ENCODE measurements at regions not wholly inside any gene's neighbourhood (a gene's known extent, or its start where the extent isn't known, plus 50 kb on each side); places are given as distances from the start of the nearest gene placed in this dataset.
"Not testable (repeated sequence)": the region's sequence is repeated elsewhere in the genome, so short reads cannot be mapped to it uniquely, and the experiment has no call there.

DNA sequence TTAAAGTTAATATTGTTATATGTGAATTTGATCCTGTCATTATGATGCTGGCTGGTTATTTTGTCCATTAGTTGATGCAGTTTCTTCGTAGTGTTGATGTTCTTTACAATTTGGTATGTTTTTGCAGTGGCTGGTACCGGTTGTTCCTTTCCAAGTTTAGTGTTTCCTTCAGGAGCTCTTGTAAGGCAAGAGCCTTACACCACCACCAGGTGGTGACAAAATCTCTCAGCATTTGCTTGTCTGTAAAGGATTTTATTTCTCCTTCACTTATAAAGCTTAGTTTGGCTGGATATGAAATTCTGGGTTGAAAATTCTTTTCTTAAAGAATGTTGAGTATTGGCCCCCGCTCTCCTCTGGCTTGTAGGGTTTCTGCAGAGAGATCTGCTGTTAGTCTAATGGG is 86.4 kb upstream of the UNC13C start:
- not testable (repeated sequence) for H3K4me3 ChIP-seq (ENCODE audit: low read length, poor library complexity, severe bottlenecking); H4K20me1 ChIP-seq (ENCODE audit: insufficient read depth, low read length, poor library complexity, severe bottlenecking); H3K4me2 ChIP-seq (ENCODE audit: low read depth, low read length, poor library complexity, severe bottlenecking); H3K9me2 ChIP-seq (replicated peaks; ENCODE audit: low read depth, low read length); H3K9ac ChIP-seq (ENCODE audit: low read depth, low read length, poor library complexity, severe bottlenecking); H3K27me3 ChIP-seq (ENCODE audit: insufficient read depth, low read length, poor library complexity, severe bottlenecking); H3F3A ChIP-seq (ENCODE audit: low read depth); H3K4me1 ChIP-seq (ENCODE audit: insufficient read depth, low read length, poor library complexity, severe bottlenecking); H3K9me3 ChIP-seq (ENCODE audit: insufficient read depth, low read depth, low read length); H3K36me3 ChIP-seq (ENCODE audit: insufficient read depth, low read length); H3K79me2 ChIP-seq (ENCODE audit: insufficient read depth, low read length); H2AFZ ChIP-seq (ENCODE audit: low read length)
- TF ChIP-seq, protein P1, sequence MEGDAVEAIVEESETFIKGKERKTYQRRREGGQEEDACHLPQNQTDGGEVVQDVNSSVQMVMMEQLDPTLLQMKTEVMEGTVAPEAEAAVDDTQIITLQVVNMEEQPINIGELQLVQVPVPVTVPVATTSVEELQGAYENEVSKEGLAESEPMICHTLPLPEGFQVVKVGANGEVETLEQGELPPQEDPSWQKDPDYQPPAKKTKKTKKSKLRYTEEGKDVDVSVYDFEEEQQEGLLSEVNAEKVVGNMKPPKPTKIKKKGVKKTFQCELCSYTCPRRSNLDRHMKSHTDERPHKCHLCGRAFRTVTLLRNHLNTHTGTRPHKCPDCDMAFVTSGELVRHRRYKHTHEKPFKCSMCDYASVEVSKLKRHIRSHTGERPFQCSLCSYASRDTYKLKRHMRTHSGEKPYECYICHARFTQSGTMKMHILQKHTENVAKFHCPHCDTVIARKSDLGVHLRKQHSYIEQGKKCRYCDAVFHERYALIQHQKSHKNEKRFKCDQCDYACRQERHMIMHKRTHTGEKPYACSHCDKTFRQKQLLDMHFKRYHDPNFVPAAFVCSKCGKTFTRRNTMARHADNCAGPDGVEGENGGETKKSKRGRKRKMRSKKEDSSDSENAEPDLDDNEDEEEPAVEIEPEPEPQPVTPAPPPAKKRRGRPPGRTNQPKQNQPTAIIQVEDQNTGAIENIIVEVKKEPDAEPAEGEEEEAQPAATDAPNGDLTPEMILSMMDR (conservative IDR thresholded peaks at IDR 0.05; ENCODE audit: low read length) = peak; percentile 20; the same call in 1 of the 2 replicates

DNA sequence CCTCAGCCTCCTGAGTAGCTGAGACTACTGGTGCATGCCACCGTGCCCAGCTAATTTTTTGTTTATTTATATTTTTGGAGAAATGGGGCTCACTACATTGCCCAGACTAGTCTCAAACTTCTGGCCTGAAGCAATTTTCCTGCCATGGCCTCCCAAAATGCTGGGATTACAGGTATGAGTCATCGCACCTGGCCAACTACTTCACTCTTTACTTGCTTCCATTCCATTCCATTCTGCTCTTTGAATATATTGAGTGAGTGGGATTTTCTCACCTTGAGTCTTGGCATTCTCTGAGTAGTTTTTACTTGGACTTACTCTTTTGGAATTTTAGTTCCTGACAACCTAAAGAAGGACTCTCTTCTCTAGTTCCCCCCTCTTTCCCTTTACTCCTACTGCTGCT is 93.8 kb upstream of the UNC13C start:
- no peaks in the 10 kb centered on the region for H3K27me3 ChIP-seq (ENCODE audit: insufficient read depth, low read length, poor library complexity, severe bottlenecking)
- H3K9me3 ChIP-seq (ENCODE audit: insufficient read depth, low read depth, low read length) = no peaks in the 10 kb centered on the region
- H3K4me2 ChIP-seq (ENCODE audit: low read depth, low read length, poor library complexity, severe bottlenecking) = no peak overlapping the region
- no peaks in the 10 kb centered on the region for H3K36me3 ChIP-seq (ENCODE audit: insufficient read depth, low read length)
- no peak for TF ChIP-seq EZH2phosphoT487 (IDR thresholded peaks at IDR 0.05; ENCODE audit: borderline replicate concordance)
- TF ChIP-seq, protein P1 (conservative IDR thresholded peaks at IDR 0.05; ENCODE audit: low read length) = no peak
- H2AFZ ChIP-seq (ENCODE audit: low read length) = no peak overlapping the region
- no peaks in the 10 kb centered on the region for H3F3A ChIP-seq (ENCODE audit: low read depth)
- no peak overlapping the region for H3K4me3 ChIP-seq (ENCODE audit: low read length, poor library complexity, severe bottlenecking)
- no peaks in the 10 kb centered on the region for H4K20me1 ChIP-seq (ENCODE audit: insufficient read depth, low read length, poor library complexity, severe bottlenecking)
- no peaks in the 10 kb centered on the region for H3K9me2 ChIP-seq (replicated peaks; ENCODE audit: low read depth, low read length)
- no peaks in the 10 kb centered on the region for H3K79me2 ChIP-seq (ENCODE audit: insufficient read depth, low read length)
- no peak overlapping the region for H3K9ac ChIP-seq (ENCODE audit: low read depth, low read length, poor library complexity, severe bottlenecking)
- no peaks in the 10 kb centered on the region for H3K4me1 ChIP-seq (ENCODE audit: insufficient read depth, low read length, poor library complexity, severe bottlenecking)

DNA sequence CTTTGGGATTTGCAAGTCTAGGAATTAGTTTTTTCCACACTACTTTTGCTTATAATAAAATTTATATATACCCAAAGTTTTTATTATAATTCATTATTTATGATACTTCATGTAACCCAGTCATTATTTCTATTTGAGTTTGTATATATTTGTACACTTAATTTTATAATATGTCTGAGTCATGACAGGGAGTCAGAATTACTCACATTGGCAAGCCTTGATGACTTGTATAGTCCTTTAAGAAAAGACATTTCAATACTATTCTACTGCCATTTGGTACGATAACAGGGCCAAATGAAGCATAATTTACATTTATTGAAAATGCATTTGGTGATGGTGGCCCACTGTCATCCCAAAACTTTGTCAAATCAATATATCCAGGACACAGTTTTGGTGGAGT is 95.9 kb upstream of the UNC13C start:
- H3K9ac ChIP-seq (ENCODE audit: low read depth, low read length, poor library complexity, severe bottlenecking) = no peak overlapping the region
- no peaks in the 10 kb centered on the region for H3K9me3 ChIP-seq (ENCODE audit: insufficient read depth, low read depth, low read length)
- no peak overlapping the region for H3K4me2 ChIP-seq (ENCODE audit: low read depth, low read length, poor library complexity, severe bottlenecking)
- no peak overlapping the region for H3K4me3 ChIP-seq (ENCODE audit: low read length, poor library complexity, severe bottlenecking)
- no peak overlapping the region for H2AFZ ChIP-seq (ENCODE audit: low read length)
- no peaks in the 10 kb centered on the region for H4K20me1 ChIP-seq (ENCODE audit: insufficient read depth, low read length, poor library complexity, severe bottlenecking)
- H3K9me2 ChIP-seq (replicated peaks; ENCODE audit: low read depth, low read length) = no peaks in the 10 kb centered on the region
- H3K4me1 ChIP-seq (ENCODE audit: insufficient read depth, low read length, poor library complexity, severe bottlenecking) = no peaks in the 10 kb centered on the region
- H3K27me3 ChIP-seq (ENCODE audit: insufficient read depth, low read length, poor library complexity, severe bottlenecking) = no peaks in the 10 kb centered on the region
- no peaks in the 10 kb centered on the region for H3K36me3 ChIP-seq (ENCODE audit: insufficient read depth, low read length)
- H3F3A ChIP-seq (ENCODE audit: low read depth) = no peaks in the 10 kb centered on the region
- H3K79me2 ChIP-seq (ENCODE audit: insufficient read depth, low read length) = no peaks in the 10 kb centered on the region
- TF ChIP-seq, protein P1 (conservative IDR thresholded peaks at IDR 0.05; ENCODE audit: low read length) = no peak
- no peak for TF ChIP-seq EZH2phosphoT487 (IDR thresholded peaks at IDR 0.05; ENCODE audit: borderline replicate concordance)

Measured in Loucy (cell line).